DND-41 (cell line): ENCODE measurements at regions not wholly inside any gene's neighbourhood (a gene's known extent, or its start where the extent isn't known, plus 50 kb on each side); places are given as distances from the start of the nearest gene placed in this dataset.

ENCODE experiments used
- ATAC-seq: fragments of 200-7000 bp; cut with Tn5 transposase; 3 replicates; pipeline ENCODE4 v1.9.1; 2021; ENCODE audit warnings: low read depth; ENCODE audit not compliant: insufficient read depth
- DNase-seq: peaks from one replicate; pipeline ENCODE4 v3.0.0-alpha.2; 2020
- H2AFZ ChIP-seq: 2 replicates; pipeline ENCODE4 v1.6.0; 2012; ENCODE audit warnings: low read depth, low read length
- H3K27ac ChIP-seq: 2 replicates; pipeline ENCODE4 v1.5.1; 2012; ENCODE audit warnings: low read length, inconsistent platforms
- H3K27me3 ChIP-seq: fragments of 200-600 bp; sonication (generic); 2 replicates; pipeline ENCODE4 v1.6.0; 2012; ENCODE audit warnings: low read length, mild to moderate bottlenecking, inconsistent platforms; ENCODE audit not compliant: insufficient read depth, poor library complexity
- H3K36me3 ChIP-seq: 2 replicates; pipeline ENCODE4 v1.5.1; 2012; ENCODE audit warnings: low read length, inconsistent platforms; ENCODE audit not compliant: insufficient read depth
- H3K4me1 ChIP-seq: 2 replicates; pipeline ENCODE4 v1.5.1; 2012; ENCODE audit warnings: mild to moderate bottlenecking, low read length; ENCODE audit not compliant: insufficient read depth
- H3K4me2 ChIP-seq: 2 replicates; pipeline ENCODE4 v1.6.0; 2012; ENCODE audit warnings: mild to moderate bottlenecking, moderate library complexity, low read length, inconsistent platforms; ENCODE audit not compliant: insufficient read depth
- H3K4me3 ChIP-seq, 2 experiments: fragments of 200-600 bp in 1 of 2; shearing (Covaris generic) in 1 of 2; 2 replicates each; pipeline ENCODE4 v1.5.1; 2012 to 2016; ENCODE audit warnings: inconsistent platforms in 2 of 2, low read length in 2 of 2, mild to moderate bottlenecking in 2 of 2, low read depth in 1 of 2, moderate library complexity in 1 of 2
- H3K79me2 ChIP-seq: 2 replicates; pipeline ENCODE4 v1.6.0; 2012; ENCODE audit warnings: low read length, inconsistent platforms; ENCODE audit not compliant: insufficient read depth
- H3K9ac ChIP-seq: 2 replicates; pipeline ENCODE4 v1.6.0; 2012; ENCODE audit warnings: low read depth, mild to moderate bottlenecking, inconsistent platforms, low read length, moderate library complexity
- H3K9me3 ChIP-seq: 2 replicates; pipeline ENCODE4 v1.5.1; 2012; ENCODE audit warnings: low read length, moderate library complexity, mild to moderate bottlenecking, inconsistent platforms; ENCODE audit not compliant: insufficient read depth, severe bottlenecking
- H4K20me1 ChIP-seq: 2 replicates; pipeline ENCODE4 v1.6.0; 2012; ENCODE audit warnings: low read length; ENCODE audit not compliant: insufficient read depth
- CTCF ChIP-seq: IDR thresholded peaks from 2 replicates; pipeline ENCODE4 v1.5.1; 2012; ENCODE audit warnings: borderline replicate concordance, low read length, moderate library complexity, mild to moderate bottlenecking; ENCODE audit not compliant: poor library complexity, severe bottlenecking; ENCODE audit errors: extremely low read depth
- EZH2 ChIP-seq: IDR thresholded peaks from 3 replicates; pipeline ENCODE4 v1.6.1; 2012; ENCODE audit warnings: borderline replicate concordance, low read depth, mild to moderate bottlenecking, moderate library complexity, low read length, inconsistent platforms; ENCODE audit not compliant: severe bottlenecking

- Histone ChIP-seq H3K4me2 (no peak overlapping the region), H3K27ac (peak overlapping the region; percentile 70), H3K4me3 (no peak overlapping the region), H4K20me1 (no peaks in the 10 kb centered on the region), H3K9ac (no peak overlapping the region), H3K4me1 (peaks cover 88% of the 10 kb centered on the region), H3K36me3 (no peaks in the 10 kb centered on the region), H3K9me3 (no peaks in the 10 kb centered on the region), H3K79me2 (no peaks in the 10 kb centered on the region), H3K27me3 (no peaks in the 10 kb centered on the region), H2AFZ (no peak overlapping the region)
- TF ChIP-seq EZH2 (no peak), CTCF (peak; percentile 97)
- DNase-seq (peak; percentile 77), ATAC-seq (0 out of 3 replicates have a peak, but pooled peaks have one; percentile 48)
These were observed 746.6 kb downstream of the UQCRFS1 start for GRCh38 chr19:28466107-28467045.

- Histone ChIP-seq H3K4me3 (no peak overlapping the region), H3K9me3 (no peaks in the 10 kb centered on the region), H3K9ac (peak overlapping the region; percentile 15; the same call in 1 of the 2 replicates), H3K79me2 (no peaks in the 10 kb centered on the region), H3K4me1 (peaks cover 88% of the 10 kb centered on the region), H3K36me3 (no peaks in the 10 kb centered on the region), H2AFZ (0 out of 2 replicates have a peak overlapping the region, but pooled peaks have one; percentile 9), H3K4me2 (no peak overlapping the region), H3K27ac (peak overlapping the region; percentile 70), H4K20me1 (no peaks in the 10 kb centered on the region), H3K27me3 (no peaks in the 10 kb centered on the region)
- ATAC-seq (no peak), DNase-seq (no peak)
- TF ChIP-seq EZH2: no peak
- TF ChIP-seq CTCF: no peak
These were observed 747.4 kb downstream of the UQCRFS1 start for GRCh38 chr19:28465371-28466086.

- Histone ChIP-seq H3K9ac (no peak overlapping the region), H3K36me3 (no peaks in the 10 kb centered on the region), H3K4me1 (peaks cover 88% of the 10 kb centered on the region), H3K9me3 (no peaks in the 10 kb centered on the region), H3K27ac (peak overlapping the region; percentile 69), H4K20me1 (no peaks in the 10 kb centered on the region), H3K4me2 (no peak overlapping the region), H2AFZ (no peak overlapping the region), H3K27me3 (no peaks in the 10 kb centered on the region), H3K79me2 (no peaks in the 10 kb centered on the region), H3K4me3 (no peak overlapping the region)
- TF ChIP-seq EZH2 (no peak), CTCF (no peak)
- no peak for DNase-seq
- ATAC-seq: no peak
These were observed 749.4 kb downstream of the UQCRFS1 start for GRCh38 chr19:28463493-28464053.
